Esophagus (tissue), 2 donors: ENCODE measurements at regions not wholly inside any gene's neighbourhood (a gene's known extent, or its start where the extent isn't known, plus 50 kb on each side); places are given as distances from the start of the nearest gene placed in this dataset.

Experiments used
- H3K27ac ChIP-seq, 2 donors: one replicate each; pipeline ENCODE4 v1.5.1; 2013; ENCODE audit warnings: low read depth in 2 of 2, mild to moderate bottlenecking in 2 of 2, inconsistent platforms in 1 of 2, low read length in 1 of 2, moderate library complexity in 1 of 2
- H3K27me3 ChIP-seq, 2 donors: one replicate each; pipeline ENCODE4 v1.6.1; 2013; ENCODE audit warnings: low read length in 2 of 2, control low read depth in 1 of 2, mild to moderate bottlenecking in 1 of 2; ENCODE audit not compliant: insufficient read depth in 2 of 2, control insufficient read depth in 1 of 2
- H3K36me3 ChIP-seq, 2 donors: one replicate each; pipeline ENCODE4 v1.6.1; 2013; ENCODE audit warnings: low read length in 1 of 2; ENCODE audit not compliant: control insufficient read depth in 2 of 2, insufficient read depth in 2 of 2
- H3K4me1 ChIP-seq, 2 donors: one replicate each; pipeline ENCODE4 v1.6.1; 2013; ENCODE audit warnings: low read length in 1 of 2; ENCODE audit not compliant: control insufficient read depth in 2 of 2, insufficient read depth in 2 of 2
- H3K4me3 ChIP-seq, 2 donors: one replicate each; pipeline ENCODE4 v1.5.1; 2013; ENCODE audit warnings: low read length in 2 of 2, mild to moderate bottlenecking in 2 of 2, low read depth in 1 of 2, moderate library complexity in 1 of 2
- H3K9me3 ChIP-seq, 2 donors: one replicate each; pipeline ENCODE4 v1.6.1; 2013; ENCODE audit warnings: mild to moderate bottlenecking in 2 of 2, low read depth in 1 of 2, low read length in 1 of 2, moderate library complexity in 1 of 2; ENCODE audit not compliant: control insufficient read depth in 2 of 2, insufficient read depth in 1 of 2
- WGBS, 2 donors: extraction: QIAGEN DNeasy Blood & Tissue Kit; methylation state at CpG; one replicate each; pipeline ENCODE4 v1.1.7; 2013; 5-methylcytosine and 5-hydroxymethylcytosine counted together
- donor health status: healthy with polysubstance abuse.
- donor health status: Bipolar disorder and iron deficiency.

DNA sequence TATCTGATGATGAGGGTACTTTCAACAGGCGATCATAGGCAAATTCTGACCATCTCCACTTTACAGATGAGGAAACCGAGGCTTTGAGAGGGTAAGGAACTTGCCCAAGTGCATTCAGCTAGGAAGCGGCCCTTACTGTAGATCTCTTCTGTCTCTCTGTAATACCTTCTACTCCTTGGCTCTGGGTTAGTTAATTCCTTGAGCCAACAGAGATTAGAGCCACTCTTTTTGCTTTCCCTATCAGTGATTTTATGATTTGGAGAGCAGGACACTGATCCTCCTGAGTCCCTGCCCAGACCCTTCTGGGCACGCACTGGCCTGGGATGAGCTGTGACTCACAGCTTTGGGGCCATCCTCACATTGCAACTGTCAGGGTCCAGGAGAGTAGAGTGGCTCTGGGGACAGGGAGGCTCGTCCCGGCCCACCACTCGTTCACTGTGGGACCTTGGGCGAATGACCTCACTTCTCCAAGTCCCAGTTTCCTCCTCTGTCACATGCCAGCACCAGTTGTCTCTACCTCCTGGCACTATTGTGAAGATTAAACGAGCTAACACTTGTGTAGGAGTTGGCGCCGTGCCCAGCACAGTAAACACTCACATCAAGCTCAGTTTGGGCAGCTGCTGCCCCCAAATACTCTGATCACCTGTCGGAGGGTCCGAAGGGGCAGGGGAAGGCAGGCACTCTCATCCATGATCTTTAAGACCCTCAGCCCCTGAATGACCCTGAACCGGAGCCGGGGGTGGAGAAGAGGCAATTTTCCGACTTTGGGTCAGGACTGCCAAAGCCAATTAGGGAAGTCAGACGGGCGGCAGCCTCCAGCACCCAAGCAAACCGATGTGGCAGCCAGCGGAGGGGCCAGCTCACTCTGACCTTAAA lies 235.0 kb downstream of the MIAT start:
- Histone ChIP-seq H3K27me3 (no peaks in the 10 kb centered on the region), H3K4me1 (peaks cover 0 to 13% of the 10 kb centered on the region in 2 donors), H3K9me3 (no peaks in the 10 kb centered on the region), H3K36me3 (no peaks in the 10 kb centered on the region), H3K27ac (peak overlapping the region in 1 of 2 donors; percentile 8), H3K4me3 (no peak overlapping the region)
- WGBS, 2 donors: 35 to 42% methylated on average over 20 of the region's 20 CpGs

DNA sequence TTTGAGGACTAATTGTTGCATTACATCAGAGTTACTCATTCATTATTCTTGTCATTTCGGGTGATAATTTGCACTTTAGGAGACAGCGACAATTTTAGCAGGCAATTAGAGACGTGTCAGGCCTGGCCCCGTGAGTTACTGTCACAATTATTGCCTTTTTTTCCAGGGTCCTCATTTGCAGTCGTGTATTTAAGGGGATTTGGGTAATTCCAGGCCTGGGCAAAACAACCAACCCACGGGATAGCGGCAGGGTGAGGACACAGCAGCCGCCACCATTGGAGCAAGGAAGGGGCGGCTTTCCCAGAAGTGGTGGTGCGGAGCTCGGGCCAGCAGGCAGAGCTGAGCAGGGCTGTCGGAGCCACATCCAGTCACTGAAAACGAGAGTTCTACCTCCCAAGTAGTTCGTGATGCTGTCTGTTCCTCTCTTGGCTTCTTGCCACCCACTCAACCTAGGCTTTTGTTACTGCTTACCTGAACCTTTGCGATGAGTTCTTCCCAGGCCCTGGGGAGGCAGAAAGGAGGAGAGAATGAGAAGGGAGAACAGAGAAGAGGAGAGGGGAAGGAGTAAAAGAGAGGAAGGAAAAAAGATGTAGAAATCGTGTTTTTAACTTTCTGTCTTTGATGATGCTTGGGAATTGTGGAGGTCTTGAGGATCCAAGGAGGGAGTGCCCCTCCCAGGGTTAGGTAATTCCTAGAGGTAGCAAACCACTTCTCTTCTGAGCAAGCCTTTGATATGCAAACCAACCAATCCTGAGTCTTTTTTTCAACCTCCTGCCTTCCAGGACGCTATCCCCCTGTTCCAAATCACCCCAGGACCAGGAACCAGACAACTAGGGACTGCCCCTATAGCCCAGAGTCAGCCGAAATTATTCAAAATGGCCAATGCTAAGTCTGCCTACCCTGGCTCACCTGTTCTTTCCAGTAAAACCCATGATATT lies 236.1 kb downstream of the MIAT start:
- Histone ChIP-seq H3K9me3 (no peaks in the 10 kb centered on the region), H3K27me3 (no peaks in the 10 kb centered on the region), H3K27ac (peak overlapping the region in 1 of 2 donors; percentile 36), H3K4me3 (no peak overlapping the region), H3K36me3 (no peaks in the 10 kb centered on the region), H3K4me1 (peaks cover 0 to 13% of the 10 kb centered on the region in 2 donors)
- WGBS, 2 donors: 54 to 64% methylated on average over 18 of the region's 18 CpGs

DNA sequence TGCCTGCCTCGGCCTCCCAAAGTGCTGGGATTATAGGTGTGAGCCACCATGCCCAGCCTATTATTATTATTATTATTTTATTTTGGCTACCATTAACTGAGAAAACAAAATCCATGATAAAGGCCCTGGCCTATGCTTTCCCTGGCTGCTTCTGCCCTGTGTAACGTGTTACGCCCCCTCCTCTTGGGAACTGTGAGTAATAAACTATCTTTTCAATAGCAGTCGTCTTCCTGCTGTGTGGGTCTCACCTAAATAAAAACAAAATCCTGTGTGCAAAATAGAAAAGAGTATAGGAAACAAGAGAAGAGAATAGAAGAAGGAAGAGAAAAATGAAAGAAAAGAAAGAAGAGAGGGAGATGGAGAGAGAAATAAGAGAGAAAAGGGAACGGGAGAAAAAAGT lies 237.0 kb downstream of the MIAT start:
- WGBS, 2 donors: 60 to 71% methylated on average over 5 of the region's 5 CpGs
- Histone ChIP-seq H3K36me3 (no peaks in the 10 kb centered on the region), H3K27me3 (no peaks in the 10 kb centered on the region), H3K9me3 (no peaks in the 10 kb centered on the region), H3K4me3 (no peak overlapping the region), H3K27ac (no peak overlapping the region), H3K4me1 (peaks cover 0 to 13% of the 10 kb centered on the region in 2 donors)

DNA sequence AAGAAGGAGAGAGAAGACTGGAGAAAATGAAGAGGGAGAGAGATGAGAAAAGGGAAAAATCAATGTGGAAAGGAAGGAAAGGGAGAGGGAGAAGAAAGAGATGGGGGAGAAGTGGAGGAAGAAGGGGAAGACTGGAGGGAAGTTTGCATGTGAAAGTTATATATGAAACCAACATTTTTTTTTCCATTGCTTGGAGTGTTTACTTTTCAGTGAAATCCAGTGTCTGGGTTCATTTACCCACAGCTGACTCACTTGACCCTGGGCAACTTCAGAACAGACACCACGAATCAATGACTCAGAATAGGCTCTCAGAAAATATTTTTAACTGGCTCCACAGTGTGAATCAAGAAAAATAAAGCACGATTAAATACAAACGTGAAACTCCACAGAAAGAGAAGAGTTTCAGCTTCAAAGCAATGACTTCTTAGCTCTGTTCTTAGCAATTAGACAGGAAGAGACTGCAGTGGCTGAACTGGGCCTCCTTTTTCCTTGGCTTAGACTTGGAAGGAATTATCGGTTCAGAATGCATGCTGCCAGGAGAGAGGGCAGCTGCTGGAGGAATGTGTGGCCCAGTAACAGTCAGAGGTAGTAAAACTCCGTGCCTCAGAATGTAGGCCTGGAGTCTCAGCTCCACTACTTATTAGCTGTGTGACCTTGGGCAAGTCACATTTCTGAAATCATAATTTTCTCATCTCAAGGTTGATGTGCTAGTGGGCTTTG lies 237.5 kb downstream of the MIAT start:
- H3K27ac ChIP-seq: peak overlapping the region; percentile 45 to 60
- H3K9me3 ChIP-seq: no peaks in the 10 kb centered on the region
- no peaks in the 10 kb centered on the region for H3K27me3 ChIP-seq
- WGBS, 2 donors: 18 to 23% methylated on average over 5 of the region's 5 CpGs
- no peaks in the 10 kb centered on the region for H3K36me3 ChIP-seq
- no peak overlapping the region for H3K4me3 ChIP-seq
- peaks cover 0 to 13% of the 10 kb centered on the region in 2 donors for H3K4me1 ChIP-seq

DNA sequence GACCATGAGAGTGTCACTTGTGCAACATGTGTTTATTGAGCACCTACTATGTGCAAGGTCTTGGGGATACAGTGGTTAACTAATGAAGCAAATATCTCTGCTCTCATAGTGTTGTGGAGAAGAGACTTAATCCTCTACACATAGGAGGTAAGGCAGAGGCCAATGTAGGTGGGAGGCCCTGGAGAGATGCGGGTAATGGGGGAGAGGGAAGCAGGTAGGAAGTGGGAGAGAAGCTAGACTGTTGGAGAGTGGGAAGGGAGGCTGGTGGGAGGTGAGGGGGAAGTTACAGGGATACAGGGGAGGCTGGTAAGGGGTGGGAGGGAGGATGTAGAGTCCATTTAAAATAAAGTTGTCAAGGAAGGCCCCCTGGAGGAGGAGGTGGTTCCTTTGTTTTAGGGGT lies 240.0 kb downstream of the MIAT start:
- H3K9me3 ChIP-seq: no peaks in the 10 kb centered on the region
- no peaks in the 10 kb centered on the region for H3K36me3 ChIP-seq
- no peaks in the 10 kb centered on the region for H3K27me3 ChIP-seq
- WGBS, 2 donors: 88 to 91% methylated on average over 1 of the region's 1 CpG
- no peak overlapping the region for H3K4me3 ChIP-seq
- H3K27ac ChIP-seq: no peak overlapping the region
- H3K4me1 ChIP-seq: peaks cover 0 to 13% of the 10 kb centered on the region in 2 donors

DNA sequence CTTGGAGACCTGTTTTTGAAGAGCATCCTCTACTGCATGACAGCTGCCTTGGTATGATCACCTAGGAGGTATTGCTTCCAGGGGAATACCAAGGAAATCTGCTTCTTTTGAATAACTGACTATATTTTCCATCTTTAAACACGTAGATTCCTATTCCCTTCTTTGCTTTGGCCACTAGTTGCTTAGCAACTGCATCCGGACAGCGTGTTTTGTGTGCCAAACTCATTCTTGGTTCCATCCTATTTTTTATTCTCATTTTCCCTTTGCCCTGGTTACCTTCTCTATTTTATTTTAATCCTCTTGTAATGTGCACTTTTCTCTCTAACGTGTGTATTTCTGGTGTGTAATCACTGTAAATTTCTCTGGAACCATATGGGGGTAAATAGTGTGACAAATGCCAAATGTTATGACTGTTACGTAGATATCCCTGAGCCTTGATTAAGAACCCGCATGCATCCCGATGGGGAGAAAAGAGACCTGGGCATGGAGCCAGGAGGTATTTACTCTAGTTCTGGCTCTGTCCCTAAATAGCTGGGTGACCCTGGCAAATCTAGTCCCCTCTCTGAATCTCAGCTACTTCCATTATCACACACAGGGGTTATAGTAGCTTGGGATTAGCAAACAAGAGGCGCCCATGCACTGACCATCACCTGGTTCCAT lies 241.7 kb downstream of the MIAT start:
- peaks cover 0 to 5% of the 10 kb centered on the region in 2 donors for H3K4me1 ChIP-seq
- H3K9me3 ChIP-seq: no peaks in the 10 kb centered on the region
- 59 to 61% methylated on average over 8 of the region's 8 CpGs for WGBS, 2 donors
- H3K36me3 ChIP-seq: no peaks in the 10 kb centered on the region
- no peak overlapping the region for H3K4me3 ChIP-seq
- H3K27me3 ChIP-seq: no peaks in the 10 kb centered on the region
- no peak overlapping the region for H3K27ac ChIP-seq

DNA sequence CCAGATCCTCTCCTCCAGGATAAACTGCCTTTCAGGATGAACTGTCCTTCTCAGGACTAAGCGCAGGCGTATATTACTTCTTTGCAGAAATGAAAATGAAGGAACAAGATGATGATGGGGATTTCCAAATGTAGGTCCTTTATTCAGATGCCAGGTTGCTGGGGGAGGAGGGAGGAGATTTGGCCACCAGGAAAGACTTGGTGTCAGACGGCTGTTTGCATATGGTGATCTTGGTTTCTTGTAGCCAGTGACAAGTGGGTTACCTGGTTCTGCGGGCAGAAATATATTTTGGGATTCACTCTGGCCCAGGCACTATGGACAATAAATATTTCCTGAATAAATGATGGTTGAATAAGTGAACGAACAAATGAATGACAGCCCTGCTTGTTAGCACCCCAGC lies 243.4 kb downstream of the MIAT start:
- Histone ChIP-seq H3K27ac (no peak overlapping the region), H3K9me3 (no peaks in the 10 kb centered on the region), H3K36me3 (no peaks in the 10 kb centered on the region), H3K4me3 (no peak overlapping the region), H3K27me3 (no peaks in the 10 kb centered on the region), H3K4me1 (peaks cover 0 to 2% of the 10 kb centered on the region in 2 donors)
- WGBS, 2 donors: 46 to 61% methylated on average over 5 of the region's 5 CpGs

DNA sequence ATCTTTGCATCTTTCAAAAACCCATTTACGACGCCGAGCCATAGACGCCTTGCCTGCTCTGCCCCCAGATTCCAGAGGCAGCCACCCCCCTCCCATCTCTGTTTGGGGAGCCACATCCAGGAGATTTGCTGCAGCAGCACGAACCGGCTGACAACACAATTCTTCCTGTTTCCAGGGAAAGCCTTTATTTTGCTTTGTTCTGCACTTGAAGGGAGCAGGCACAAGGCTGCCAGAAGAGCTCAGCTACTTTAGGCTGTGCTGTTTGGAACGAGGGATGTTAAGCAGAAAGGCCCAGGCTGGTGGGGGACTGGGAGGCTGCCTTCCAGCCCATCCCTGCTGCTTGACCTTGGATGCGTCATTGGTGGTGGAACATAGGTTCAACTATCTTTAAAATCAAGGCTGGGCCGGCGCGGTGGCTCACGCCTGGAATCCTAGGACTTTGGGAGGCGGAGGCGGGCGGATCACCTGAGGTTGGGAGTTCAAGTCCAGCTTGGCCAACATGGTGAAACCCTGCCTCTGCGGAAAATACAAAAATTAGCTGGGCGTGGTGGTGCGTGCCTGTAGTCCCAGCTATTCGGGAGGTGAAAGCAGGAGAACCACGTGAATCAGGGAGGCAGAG lies 243.9 kb downstream of the MIAT start:
- no peaks in the 10 kb centered on the region for H3K27me3 ChIP-seq
- no peak overlapping the region for H3K4me3 ChIP-seq
- 75 to 84% methylated on average over 20 of the region's 20 CpGs for WGBS, 2 donors

More for the DNA sequence above, 243.9 kb downstream of the MIAT start:
- peaks cover 0 to 2% of the 10 kb centered on the region in 2 donors for H3K4me1 ChIP-seq
- no peaks in the 10 kb centered on the region for H3K36me3 ChIP-seq
- no peaks in the 10 kb centered on the region for H3K9me3 ChIP-seq
- no peak overlapping the region for H3K27ac ChIP-seq
